ENCODE measurements at regions not wholly inside any gene's neighbourhood (a gene's known extent, or its start where the extent isn't known, plus 50 kb on each side); places are given as distances from the start of the nearest gene placed in this dataset.

- no peaks in the 10 kb centered on the region for H3K27me3 Mint-ChIP-seq
- Histone ChIP-seq H3K9ac (ENCODE audit: low read length) (no peak overlapping the region), H3K36me3 (replicated peaks in 1 of 2; ENCODE audit: control extremely low read depth in 1 of 2, control insufficient read depth in 1 of 2, extremely low read depth in 1 of 2, insufficient read depth in 2 of 2, low read length in 1 of 2) (no peaks in the 10 kb centered on the region), H3K27me3 (replicated peaks in 1 of 4; ENCODE audit: control extremely low read depth in 1 of 4, control insufficient read depth in 3 of 4, insufficient read depth in 4 of 4, low read length in 3 of 4) (no peaks in the 10 kb centered on the region), H3K9me3 (ENCODE audit: control extremely low read depth in 1 of 3, control insufficient read depth in 2 of 3, insufficient read depth in 1 of 3, low read length in 2 of 3) (peaks cover 0 to 8% (median 1%) of the 10 kb centered on the region in 3 donors), H3K79me2 (ENCODE audit: control insufficient read depth, insufficient read depth, low read length) (no peaks in the 10 kb centered on the region), H4K20me1 (ENCODE audit: control insufficient read depth, insufficient read depth, low read length, poor library complexity, severe bottlenecking) (no peaks in the 10 kb centered on the region), H2AFZ (ENCODE audit: insufficient read depth, low read depth, low read length, poor library complexity, severe bottlenecking) (no peak overlapping the region), H3K4me1 (ENCODE audit: control insufficient read depth in 2 of 2, insufficient read depth in 2 of 2, low read length in 2 of 2) (no peaks in the 10 kb centered on the region), H3K4me2 (replicated peaks; ENCODE audit: low read depth, low read length, poor library complexity, severe bottlenecking) (no peak overlapping the region), H3K27ac (ENCODE audit: low read length in 2 of 2) (no peak overlapping the region), H3K4me3 (ENCODE audit: control extremely low read depth in 1 of 5, extremely low read depth in 1 of 5, insufficient read depth in 1 of 5, low read depth in 2 of 5, low read length in 4 of 5) (no peak overlapping the region)
- DNase-seq (no peak), ATAC-seq (ENCODE audit: low read depth) (no peak)
- CTCF ChIA-PET: no interaction called here
- POLR2A ChIA-PET: no interaction called here
- TF ChIP-seq, protein P1, sequence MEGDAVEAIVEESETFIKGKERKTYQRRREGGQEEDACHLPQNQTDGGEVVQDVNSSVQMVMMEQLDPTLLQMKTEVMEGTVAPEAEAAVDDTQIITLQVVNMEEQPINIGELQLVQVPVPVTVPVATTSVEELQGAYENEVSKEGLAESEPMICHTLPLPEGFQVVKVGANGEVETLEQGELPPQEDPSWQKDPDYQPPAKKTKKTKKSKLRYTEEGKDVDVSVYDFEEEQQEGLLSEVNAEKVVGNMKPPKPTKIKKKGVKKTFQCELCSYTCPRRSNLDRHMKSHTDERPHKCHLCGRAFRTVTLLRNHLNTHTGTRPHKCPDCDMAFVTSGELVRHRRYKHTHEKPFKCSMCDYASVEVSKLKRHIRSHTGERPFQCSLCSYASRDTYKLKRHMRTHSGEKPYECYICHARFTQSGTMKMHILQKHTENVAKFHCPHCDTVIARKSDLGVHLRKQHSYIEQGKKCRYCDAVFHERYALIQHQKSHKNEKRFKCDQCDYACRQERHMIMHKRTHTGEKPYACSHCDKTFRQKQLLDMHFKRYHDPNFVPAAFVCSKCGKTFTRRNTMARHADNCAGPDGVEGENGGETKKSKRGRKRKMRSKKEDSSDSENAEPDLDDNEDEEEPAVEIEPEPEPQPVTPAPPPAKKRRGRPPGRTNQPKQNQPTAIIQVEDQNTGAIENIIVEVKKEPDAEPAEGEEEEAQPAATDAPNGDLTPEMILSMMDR (IDR thresholded peaks at IDR 0.05): no peak
- no peak for TF ChIP-seq EZH2 (IDR thresholded peaks at IDR 0.05; ENCODE audit: borderline replicate concordance, insufficient read depth, low read depth, low read length, poor library complexity, severe bottlenecking)
- intact Hi-C loops (cut with micrococcal nuclease): no loop called here
- H3K9me3 Mint-ChIP-seq (ENCODE audit: insufficient read depth): peaks cover 4% of the 10 kb centered on the region
- H3K4me1 Mint-ChIP-seq: no peaks in the 10 kb centered on the region
- H3K27ac Mint-ChIP-seq: no peak overlapping the region
- no peak overlapping the region for H3K4me3 Mint-ChIP-seq
Measured at GRCh38 chr7:15143936-15144335, 241.4 kb upstream of the DGKB start.

- H3K4me3 Mint-ChIP-seq: no peak overlapping the region
- intact Hi-C loops (cut with micrococcal nuclease): no loop called here
- H3K79me2 ChIP-seq (ENCODE audit: control insufficient read depth, insufficient read depth, low read length): no peaks in the 10 kb centered on the region
- no peak overlapping the region for H3K9ac ChIP-seq (ENCODE audit: low read length)
- no peak overlapping the region for H2AFZ ChIP-seq (ENCODE audit: insufficient read depth, low read depth, low read length, poor library complexity, severe bottlenecking)
- no peak for DNase-seq
- ATAC-seq (ENCODE audit: low read depth): no peak
- ChIA-PET CTCF (no interaction called here), POLR2A (no interaction called here)
- peaks cover 0 to 8% (median 0%) of the 10 kb centered on the region in 3 donors for H3K9me3 ChIP-seq (ENCODE audit: control extremely low read depth in 1 of 3, control insufficient read depth in 2 of 3, insufficient read depth in 1 of 3, low read length in 2 of 3)
- no peak for TF ChIP-seq EZH2 (IDR thresholded peaks at IDR 0.05; ENCODE audit: borderline replicate concordance, insufficient read depth, low read depth, low read length, poor library complexity, severe bottlenecking)
- TF ChIP-seq, protein P1 (IDR thresholded peaks at IDR 0.05): no peak
- WGBS (ENCODE audit: insufficient coverage): 100% methylated on average over 1 of the region's 3 CpGs
- no peak overlapping the region for H3K4me2 ChIP-seq (replicated peaks; ENCODE audit: low read depth, low read length, poor library complexity, severe bottlenecking)
- no peak overlapping the region for H3K27ac ChIP-seq (ENCODE audit: low read length in 2 of 2)
- peaks cover 4% of the 10 kb centered on the region for H3K9me3 Mint-ChIP-seq (ENCODE audit: insufficient read depth)
- H3K27ac Mint-ChIP-seq: no peak overlapping the region
- H4K20me1 ChIP-seq (ENCODE audit: control insufficient read depth, insufficient read depth, low read length, poor library complexity, severe bottlenecking): no peaks in the 10 kb centered on the region
- H3K27me3 ChIP-seq (replicated peaks in 1 of 4; ENCODE audit: control extremely low read depth in 1 of 4, control insufficient read depth in 3 of 4, insufficient read depth in 4 of 4, low read length in 3 of 4): no peaks in the 10 kb centered on the region
- H3K36me3 ChIP-seq (replicated peaks in 1 of 2; ENCODE audit: control extremely low read depth in 1 of 2, control insufficient read depth in 1 of 2, extremely low read depth in 1 of 2, insufficient read depth in 2 of 2, low read length in 1 of 2): no peaks in the 10 kb centered on the region
- H3K27me3 Mint-ChIP-seq: no peaks in the 10 kb centered on the region
- no peaks in the 10 kb centered on the region for H3K4me1 ChIP-seq (ENCODE audit: control insufficient read depth in 2 of 2, insufficient read depth in 2 of 2, low read length in 2 of 2)
- H3K4me1 Mint-ChIP-seq: no peaks in the 10 kb centered on the region
- H3K4me3 ChIP-seq (ENCODE audit: control extremely low read depth in 1 of 5, extremely low read depth in 1 of 5, insufficient read depth in 1 of 5, low read depth in 2 of 5, low read length in 4 of 5): no peak overlapping the region
Measured at GRCh38 chr7:15143121-15143520, 240.6 kb upstream of the DGKB start.

Data from B cell (primary cell).